Common myeloid progenitor, CD34-positive (primary cell): ENCODE measurements at regions not wholly inside any gene's neighbourhood (a gene's known extent, or its start where the extent isn't known, plus 50 kb on each side); places are given as distances from the start of the nearest gene placed in this dataset.

Source experiments
- CTCF ChIA-PET: fragments of 350-600 bp; sonication (Branson Sonifier 250); formaldehyde crosslinking; loops from one replicate; lab custom pipeline; 2021; ENCODE audit warnings: antibody characterized with exemption; lab: Charles Lee
- POLR2A ChIA-PET: fragments of 350-600 bp; sonication (Branson Sonifier 250); formaldehyde crosslinking; loops from one replicate; lab custom pipeline; 2021; ENCODE audit warnings: antibody characterized with exemption; lab: Charles Lee
- DNase-seq, 3 donors: peaks; one replicate each; pipeline versions ENCODE4 v3.0.0 to v3.0.0-alpha.2; 2013
- H3K27ac ChIP-seq, 2 experiments: 1 replicate in 1 of 2; 2 replicates in 1 of 2; pipeline ENCODE4 v1.7.0; 2013; ENCODE audit warnings: inconsistent platforms in 2 of 2, low read length in 2 of 2, mild to moderate bottlenecking in 2 of 2, low read depth in 1 of 2, moderate library complexity in 1 of 2; ENCODE audit not compliant: severe bottlenecking in 2 of 2, insufficient read depth in 1 of 2, poor library complexity in 1 of 2
- H3K27me3 ChIP-seq, 5 experiments: replicated peaks in 2 of 5; 1 replicate in 3 of 5; 2 replicates in 2 of 5; pipeline versions ENCODE4 v1.6.1 to v1.7.0; 2013; ENCODE audit warnings: low read length in 4 of 5, mild to moderate bottlenecking in 2 of 5, moderate library complexity in 2 of 5, inconsistent platforms in 1 of 5; ENCODE audit not compliant: insufficient read depth in 5 of 5, control insufficient read depth in 4 of 5
- H3K36me3 ChIP-seq, 4 experiments: 1 replicate in 2 of 4; 2 replicates in 2 of 4; pipeline versions ENCODE4 v1.6.1 to v1.7.0; 2013; ENCODE audit warnings: low read length in 3 of 4, control low read depth in 1 of 4, mild to moderate bottlenecking in 1 of 4; ENCODE audit not compliant: control insufficient read depth in 4 of 4, insufficient read depth in 4 of 4
- H3K4me1 ChIP-seq, 4 experiments: 1 replicate in 3 of 4; 2 replicates in 1 of 4; pipeline versions ENCODE4 v1.6.1 to v1.7.1; 2013; ENCODE audit warnings: low read length in 3 of 4, mild to moderate bottlenecking in 3 of 4, control low read depth in 1 of 4, inconsistent platforms in 1 of 4, moderate library complexity in 1 of 4; ENCODE audit not compliant: control insufficient read depth in 4 of 4, insufficient read depth in 4 of 4; ENCODE audit errors: control extremely low read depth in 1 of 4
- H3K4me3 ChIP-seq, 7 experiments: 1 replicate in 4 of 7; 2 replicates in 3 of 7; pipeline versions ENCODE4 v1.5.1 to v1.7.0; 2013; ENCODE audit warnings: mild to moderate bottlenecking in 7 of 7, low read length in 6 of 7, moderate library complexity in 6 of 7, inconsistent platforms in 2 of 7, low read depth in 2 of 7, control low read depth in 1 of 7; ENCODE audit not compliant: insufficient read depth in 4 of 7, control insufficient read depth in 1 of 7; ENCODE audit errors: extremely low read depth in 1 of 7
- H3K9me3 ChIP-seq, 5 experiments: 1 replicate in 4 of 5; 2 replicates in 1 of 5; pipeline versions ENCODE4 v1.6.1 to v1.7.1; 2013; ENCODE audit warnings: low read length in 4 of 5, mild to moderate bottlenecking in 2 of 5, inconsistent platforms in 1 of 5, low read depth in 1 of 5, moderate library complexity in 1 of 5; ENCODE audit not compliant: control insufficient read depth in 4 of 5, insufficient read depth in 2 of 5; ENCODE audit errors: control extremely low read depth in 1 of 5
- WGBS: methylation state at CpG from one replicate; pipeline ENCODE4 v1.1.5; 2013; ENCODE audit not compliant: insufficient coverage; 5-methylcytosine and 5-hydroxymethylcytosine counted together

GRCh38 chr7:136667584-136667983 lies 200.9 kb upstream of the CHRM2 start:
- ChIA-PET POLR2A (no interaction called here), CTCF (no interaction called here)
- no peak overlapping the region for H3K4me3 ChIP-seq
- no peak for DNase-seq
- H3K27ac ChIP-seq = no peak overlapping the region
- no peaks in the 10 kb centered on the region for H3K27me3 ChIP-seq
- no peaks in the 10 kb centered on the region for H3K36me3 ChIP-seq
- WGBS = no CpG with 5 or more reads among the region's 1 CpG
- peaks cover 0 to 17% (median 9%) of the 10 kb centered on the region in 4 experiments for H3K4me1 ChIP-seq
- peaks cover 0 to 15% (median 5%) of the 10 kb centered on the region in 5 experiments for H3K9me3 ChIP-seq

- CTCF ChIA-PET = interaction anchor here (0.7 kb wide), 1 partner anchor 19 kb away, joined by 3 read pairs; no protein-coding TSS in a partner anchor
- POLR2A ChIA-PET = no interaction called here
- Histone ChIP-seq H3K27me3 (no peaks in the 10 kb centered on the region), H3K36me3 (no peaks in the 10 kb centered on the region), H3K4me1 (peaks cover 0 to 17% (median 9%) of the 10 kb centered on the region in 4 experiments), H3K9me3 (no peaks in the 10 kb centered on the region), H3K27ac (no peak overlapping the region), H3K4me3 (no peak overlapping the region)
- 40% methylated on average over 2 of the region's 5 CpGs for WGBS
- peak in 2 of 3 donors; percentile 58 to 72 for DNase-seq
Measured at GRCh38 chr7:136665878-136666509, 202.5 kb upstream of the CHRM2 start.

GRCh38 chr7:136664537-136664936 lies 203.9 kb upstream of the CHRM2 start:
- Histone ChIP-seq H3K4me3 (no peak overlapping the region), H3K27me3 (no peaks in the 10 kb centered on the region), H3K4me1 (peaks cover 0 to 17% (median 9%) of the 10 kb centered on the region in 4 experiments), H3K36me3 (no peaks in the 10 kb centered on the region), H3K27ac (no peak overlapping the region), H3K9me3 (no peaks in the 10 kb centered on the region)
- WGBS = no CpG with 5 or more reads among the region's 1 CpG
- DNase-seq = peak; percentile 31 to 86 (median 74)
- POLR2A ChIA-PET = no interaction called here
- CTCF ChIA-PET = no interaction called here

- no peaks in the 10 kb centered on the region for H3K9me3 ChIP-seq
- WGBS = 80% methylated on average over 1 of the region's 2 CpGs
- H3K4me3 ChIP-seq = no peak overlapping the region
- no peak overlapping the region for H3K27ac ChIP-seq
- ChIA-PET POLR2A (no interaction called here), CTCF (no interaction called here)
- no peaks in the 10 kb centered on the region for H3K27me3 ChIP-seq
- H3K36me3 ChIP-seq = no peaks in the 10 kb centered on the region
- no peak for DNase-seq
- no peaks in the 10 kb centered on the region for H3K4me1 ChIP-seq
Measured at GRCh38 chr7:136657482-136657921, 210.9 kb upstream of the CHRM2 start.

- H3K4me3 ChIP-seq = no peak overlapping the region
- H3K4me1 ChIP-seq = no peaks in the 10 kb centered on the region
- ChIA-PET CTCF (no interaction called here), POLR2A (no interaction called here)
- no peak overlapping the region for H3K27ac ChIP-seq
- H3K36me3 ChIP-seq = no peaks in the 10 kb centered on the region
- H3K9me3 ChIP-seq = no peaks in the 10 kb centered on the region
- no CpG with 5 or more reads among the region's 1 CpG for WGBS
- H3K27me3 ChIP-seq = no peaks in the 10 kb centered on the region
- DNase-seq = no peak
Measured at GRCh38 chr7:136656516-136656915, 211.9 kb upstream of the CHRM2 start.

GRCh38 chr7:136655414-136655813 lies 213.0 kb upstream of the CHRM2 start:
- H3K9me3 ChIP-seq = no peaks in the 10 kb centered on the region
- no peaks in the 10 kb centered on the region for H3K4me1 ChIP-seq
- peak in 1 of 3 donors; percentile 17 for DNase-seq
- no peak overlapping the region for H3K27ac ChIP-seq
- CTCF ChIA-PET = interaction anchor here (1.3 kb wide), 1 partner anchor 32 kb away, joined by 3 read pairs; no protein-coding TSS in a partner anchor
- H3K36me3 ChIP-seq = no peaks in the 10 kb centered on the region
- POLR2A ChIA-PET = no interaction called here
- H3K27me3 ChIP-seq = no peaks in the 10 kb centered on the region
- H3K4me3 ChIP-seq = no peak overlapping the region

GRCh38 chr7:136654406-136654805 lies 214.0 kb upstream of the CHRM2 start:
- 90% methylated on average over 2 of the region's 3 CpGs for WGBS

More at GRCh38 chr7:136654406-136654805, 214.0 kb upstream of the CHRM2 start:
- ChIA-PET CTCF (no interaction called here), POLR2A (no interaction called here)
- Histone ChIP-seq H3K27me3 (no peaks in the 10 kb centered on the region), H3K4me1 (no peaks in the 10 kb centered on the region), H3K9me3 (no peaks in the 10 kb centered on the region), H3K4me3 (no peak overlapping the region), H3K27ac (no peak overlapping the region), H3K36me3 (no peaks in the 10 kb centered on the region)
- DNase-seq = no peak
